Lung (tissue), 11 donors: ENCODE measurements at regions not wholly inside any gene's neighbourhood (a gene's known extent, or its start where the extent isn't known, plus 50 kb on each side); places are given as distances from the start of the nearest gene placed in this dataset.

Source experiments
- ATAC-seq: fragments of 200-7000 bp; cut with Tn5 transposase; one replicate; pipeline ENCODE4 v1.9.1; 2020; ENCODE audit warnings: moderate number of reproducible peaks; ENCODE audit not compliant: insufficient read depth, low FRiP score
- DNase-seq, 3 donors: peaks; one replicate each; pipeline ENCODE4 v3.0.0-alpha.2; 2013 to 2017
- H3K27ac ChIP-seq, 2 donors: one replicate each; pipeline ENCODE4 v1.5.1; 2013; ENCODE audit warnings: mild to moderate bottlenecking in 2 of 2, moderate library complexity in 2 of 2, control low read depth in 1 of 2, inconsistent platforms in 1 of 2, low read depth in 1 of 2, low read length in 1 of 2
- H3K27me3 ChIP-seq, 3 donors: one replicate each; pipeline ENCODE4 v1.5.1; 2013; ENCODE audit warnings: low read length in 2 of 3; ENCODE audit not compliant: control insufficient read depth in 3 of 3, insufficient read depth in 3 of 3
- H3K36me3 ChIP-seq, 4 donors: one replicate each; pipeline ENCODE4 v1.5.1; 2013; ENCODE audit warnings: low read length in 4 of 4, mild to moderate bottlenecking in 1 of 4, moderate library complexity in 1 of 4; ENCODE audit not compliant: control insufficient read depth in 4 of 4, insufficient read depth in 4 of 4
- H3K4me1 ChIP-seq, 5 donors: one replicate each; pipeline ENCODE4 v1.5.1; 2013; ENCODE audit warnings: low read length in 5 of 5, mild to moderate bottlenecking in 2 of 5, moderate library complexity in 1 of 5; ENCODE audit not compliant: control insufficient read depth in 5 of 5, insufficient read depth in 5 of 5
- H3K4me3 ChIP-seq: one replicate; pipeline ENCODE4 v1.5.1; 2013; ENCODE audit warnings: mild to moderate bottlenecking, control low read depth, moderate library complexity
- H3K9ac ChIP-seq, 2 donors: one replicate each; pipeline ENCODE4 v1.5.1; 2013; ENCODE audit warnings: low read length in 2 of 2, control low read depth in 1 of 2; ENCODE audit not compliant: insufficient read depth in 1 of 2
- H3K9me3 ChIP-seq, 4 donors: one replicate each; pipeline ENCODE4 v1.5.1; 2013; ENCODE audit warnings: low read length in 3 of 4, mild to moderate bottlenecking in 1 of 4, moderate library complexity in 1 of 4; ENCODE audit not compliant: control insufficient read depth in 4 of 4, insufficient read depth in 3 of 4
- CTCF ChIP-seq: IDR thresholded peaks from 2 replicates; pipeline ENCODE4 v1.5.1; 2012; ENCODE audit warnings: mild to moderate bottlenecking; ENCODE audit errors: control extremely low read depth, extremely low read depth
- WGBS, 2 donors: extraction: QIAGEN DNeasy Blood & Tissue Kit; methylation state at CpG; one replicate each; pipeline ENCODE4 v1.1.7; 2013; 5-methylcytosine and 5-hydroxymethylcytosine counted together
- donor health status: control.
- donor health status: control.
- donor health status: Bipolar disorder and iron deficiency.
- donor health status: healthy.
- donor health status: DM: yes; HTN: yes; CAD: no.

- H3K27me3 ChIP-seq = no peaks in the 10 kb centered on the region
- H3K9me3 ChIP-seq = no peaks in the 10 kb centered on the region
- DNase-seq = no peak
- no peak for TF ChIP-seq CTCF
- no peak overlapping the region for H3K27ac ChIP-seq
- no peak for ATAC-seq
- H3K4me1 ChIP-seq = peaks cover 0 to 2% (median 0%) of the 10 kb centered on the region in 5 donors
- H3K4me3 ChIP-seq = no peak overlapping the region
- 97 to 98% methylated on average over 2 of the region's 2 CpGs for WGBS, 2 donors
- H3K9ac ChIP-seq = no peak overlapping the region
- H3K36me3 ChIP-seq = no peaks in the 10 kb centered on the region
Measured at GRCh38 chr12:92369636-92370035, 224.0 kb upstream of the BTG1 start.

GRCh38 chr12:92369056-92369455 lies 223.4 kb upstream of the BTG1 start:
- ATAC-seq = no peak
- Histone ChIP-seq H3K36me3 (no peaks in the 10 kb centered on the region), H3K27ac (no peak overlapping the region), H3K9me3 (no peaks in the 10 kb centered on the region), H3K4me3 (no peak overlapping the region), H3K4me1 (peaks cover 0 to 4% (median 0%) of the 10 kb centered on the region in 5 donors), H3K9ac (no peak overlapping the region), H3K27me3 (no peaks in the 10 kb centered on the region)
- 90 to 92% methylated on average over 3 of the region's 3 CpGs for WGBS, 2 donors
- no peak for TF ChIP-seq CTCF
- DNase-seq = no peak

GRCh38 chr12:92365836-92366235 lies 220.2 kb upstream of the BTG1 start:
- 93 to 99% methylated on average over 2 of the region's 2 CpGs for WGBS, 2 donors
- no peaks in the 10 kb centered on the region for H3K9me3 ChIP-seq
- no peaks in the 10 kb centered on the region for H3K36me3 ChIP-seq
- ATAC-seq (no peak), DNase-seq (no peak)
- no peaks in the 10 kb centered on the region for H3K27me3 ChIP-seq
- H3K4me3 ChIP-seq = no peak overlapping the region
- H3K9ac ChIP-seq = no peak overlapping the region
- TF ChIP-seq CTCF = no peak
- peaks cover 0 to 23% (median 8%) of the 10 kb centered on the region in 5 donors for H3K4me1 ChIP-seq
- H3K27ac ChIP-seq = no peak overlapping the region

- no peaks in the 10 kb centered on the region for H3K9me3 ChIP-seq
- TF ChIP-seq CTCF = no peak
- H3K36me3 ChIP-seq = no peaks in the 10 kb centered on the region
- H3K9ac ChIP-seq = no peak overlapping the region
- H3K27me3 ChIP-seq = no peaks in the 10 kb centered on the region
- no peak overlapping the region for H3K27ac ChIP-seq
- H3K4me1 ChIP-seq = peaks cover 0 to 25% (median 8%) of the 10 kb centered on the region in 5 donors
- H3K4me3 ChIP-seq = no peak overlapping the region
- no peak for DNase-seq
- no peak for ATAC-seq
- 93 to 96% methylated on average over 1 of the region's 1 CpG for WGBS, 2 donors
Measured at GRCh38 chr12:92365333-92365732, 219.7 kb upstream of the BTG1 start.
